ENCODE measurements at regions not wholly inside any gene's neighbourhood (a gene's known extent, or its start where the extent isn't known, plus 50 kb on each side); places are given as distances from the start of the nearest gene placed in this dataset.
A peak's percentile ranks its signal among the peaks of the same experiment; 100 is the strongest.

DNA sequence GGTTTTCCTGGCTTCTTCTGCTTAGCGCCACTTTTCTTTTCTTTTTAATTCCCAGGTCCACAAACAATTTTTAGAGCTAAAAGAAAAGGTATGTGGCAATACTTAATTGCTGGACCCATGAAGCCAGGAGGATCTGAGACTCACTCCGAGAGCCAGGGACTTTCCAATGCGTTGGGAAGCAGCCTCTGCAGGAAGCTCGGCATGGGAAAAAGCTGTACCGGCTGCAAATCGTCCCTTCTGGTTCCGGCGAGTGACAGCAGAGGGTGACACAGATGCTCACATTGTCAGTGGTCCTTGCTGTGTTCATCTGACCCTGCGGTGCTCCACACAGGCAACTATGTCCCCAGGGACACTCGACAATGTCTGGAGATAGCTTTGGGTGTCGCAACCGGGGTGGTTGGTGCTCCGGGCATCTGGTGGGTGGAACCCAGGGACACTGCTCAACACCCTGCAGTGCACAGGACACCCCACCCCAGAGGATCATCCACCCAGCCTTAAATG lies 164.0 kb downstream of the PRKX start:
- TF ChIP-seq SIN3A (IDR thresholded peaks at IDR 0.05; ENCODE audit: borderline replicate concordance, insufficient read depth, low read depth, low read length) (no peak), POLR2AphosphoS5 (IDR thresholded peaks at IDR 0.05; ENCODE audit: low read depth, low read length) (no peak), TCF7L2 (IDR thresholded peaks at IDR 0.05; ENCODE audit: low read depth, low read length) (no peak)
- TF ChIP-seq, protein P1, sequence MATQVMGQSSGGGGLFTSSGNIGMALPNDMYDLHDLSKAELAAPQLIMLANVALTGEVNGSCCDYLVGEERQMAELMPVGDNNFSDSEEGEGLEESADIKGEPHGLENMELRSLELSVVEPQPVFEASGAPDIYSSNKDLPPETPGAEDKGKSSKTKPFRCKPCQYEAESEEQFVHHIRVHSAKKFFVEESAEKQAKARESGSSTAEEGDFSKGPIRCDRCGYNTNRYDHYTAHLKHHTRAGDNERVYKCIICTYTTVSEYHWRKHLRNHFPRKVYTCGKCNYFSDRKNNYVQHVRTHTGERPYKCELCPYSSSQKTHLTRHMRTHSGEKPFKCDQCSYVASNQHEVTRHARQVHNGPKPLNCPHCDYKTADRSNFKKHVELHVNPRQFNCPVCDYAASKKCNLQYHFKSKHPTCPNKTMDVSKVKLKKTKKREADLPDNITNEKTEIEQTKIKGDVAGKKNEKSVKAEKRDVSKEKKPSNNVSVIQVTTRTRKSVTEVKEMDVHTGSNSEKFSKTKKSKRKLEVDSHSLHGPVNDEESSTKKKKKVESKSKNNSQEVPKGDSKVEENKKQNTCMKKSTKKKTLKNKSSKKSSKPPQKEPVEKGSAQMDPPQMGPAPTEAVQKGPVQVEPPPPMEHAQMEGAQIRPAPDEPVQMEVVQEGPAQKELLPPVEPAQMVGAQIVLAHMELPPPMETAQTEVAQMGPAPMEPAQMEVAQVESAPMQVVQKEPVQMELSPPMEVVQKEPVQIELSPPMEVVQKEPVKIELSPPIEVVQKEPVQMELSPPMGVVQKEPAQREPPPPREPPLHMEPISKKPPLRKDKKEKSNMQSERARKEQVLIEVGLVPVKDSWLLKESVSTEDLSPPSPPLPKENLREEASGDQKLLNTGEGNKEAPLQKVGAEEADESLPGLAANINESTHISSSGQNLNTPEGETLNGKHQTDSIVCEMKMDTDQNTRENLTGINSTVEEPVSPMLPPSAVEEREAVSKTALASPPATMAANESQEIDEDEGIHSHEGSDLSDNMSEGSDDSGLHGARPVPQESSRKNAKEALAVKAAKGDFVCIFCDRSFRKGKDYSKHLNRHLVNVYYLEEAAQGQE (IDR thresholded peaks at IDR 0.05; ENCODE audit: insufficient read depth in 1 of 2, low read depth in 2 of 2, low read length in 1 of 2): no peak
- TF ChIP-seq, protein P2, sequence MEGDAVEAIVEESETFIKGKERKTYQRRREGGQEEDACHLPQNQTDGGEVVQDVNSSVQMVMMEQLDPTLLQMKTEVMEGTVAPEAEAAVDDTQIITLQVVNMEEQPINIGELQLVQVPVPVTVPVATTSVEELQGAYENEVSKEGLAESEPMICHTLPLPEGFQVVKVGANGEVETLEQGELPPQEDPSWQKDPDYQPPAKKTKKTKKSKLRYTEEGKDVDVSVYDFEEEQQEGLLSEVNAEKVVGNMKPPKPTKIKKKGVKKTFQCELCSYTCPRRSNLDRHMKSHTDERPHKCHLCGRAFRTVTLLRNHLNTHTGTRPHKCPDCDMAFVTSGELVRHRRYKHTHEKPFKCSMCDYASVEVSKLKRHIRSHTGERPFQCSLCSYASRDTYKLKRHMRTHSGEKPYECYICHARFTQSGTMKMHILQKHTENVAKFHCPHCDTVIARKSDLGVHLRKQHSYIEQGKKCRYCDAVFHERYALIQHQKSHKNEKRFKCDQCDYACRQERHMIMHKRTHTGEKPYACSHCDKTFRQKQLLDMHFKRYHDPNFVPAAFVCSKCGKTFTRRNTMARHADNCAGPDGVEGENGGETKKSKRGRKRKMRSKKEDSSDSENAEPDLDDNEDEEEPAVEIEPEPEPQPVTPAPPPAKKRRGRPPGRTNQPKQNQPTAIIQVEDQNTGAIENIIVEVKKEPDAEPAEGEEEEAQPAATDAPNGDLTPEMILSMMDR (IDR thresholded peaks at IDR 0.05): no peak
- H3K27me3 ChIP-seq (ENCODE audit: control insufficient read depth, insufficient read depth, low read length): no peaks in the 10 kb centered on the region
- ATAC-seq (peak; percentile 89), DNase-seq (ENCODE audit: low read depth, low spot score) (no peak)
- H3K27ac ChIP-seq (ENCODE audit: low read length): peak overlapping the region; percentile 44
- no peaks in the 10 kb centered on the region for H3K4me1 ChIP-seq (ENCODE audit: control insufficient read depth, insufficient read depth, low read length)
- peak overlapping the region; percentile 37 to 55 for H3K4me3 ChIP-seq (ENCODE audit: low read depth in 2 of 2, low read length in 2 of 2)
- no peaks in the 10 kb centered on the region for H3K36me3 ChIP-seq (ENCODE audit: control insufficient read depth, insufficient read depth, low read length)
- no peaks in the 10 kb centered on the region for H3K9me3 ChIP-seq (ENCODE audit: control insufficient read depth, insufficient read depth, low read depth, low read length)
- in situ Hi-C loops (cut with HindIII; ENCODE audit: low pct_unique_long_range_greater_than_20kb, low sequenced_read_pairs): no loop called here
- intact Hi-C loops (cut with micrococcal nuclease; ENCODE audit: unreplicated experiment): no loop called here
- no TSS peak for BruUV-seq (replicated peaks)
- POLR2A ChIA-PET: no interaction called here
- CTCF ChIA-PET: interaction anchor here (0.6 to 0.7 kb wide), 3 partner anchors 42 to 664 kb away, joined by 3 read pairs; no protein-coding TSS in a partner anchor

DNA sequence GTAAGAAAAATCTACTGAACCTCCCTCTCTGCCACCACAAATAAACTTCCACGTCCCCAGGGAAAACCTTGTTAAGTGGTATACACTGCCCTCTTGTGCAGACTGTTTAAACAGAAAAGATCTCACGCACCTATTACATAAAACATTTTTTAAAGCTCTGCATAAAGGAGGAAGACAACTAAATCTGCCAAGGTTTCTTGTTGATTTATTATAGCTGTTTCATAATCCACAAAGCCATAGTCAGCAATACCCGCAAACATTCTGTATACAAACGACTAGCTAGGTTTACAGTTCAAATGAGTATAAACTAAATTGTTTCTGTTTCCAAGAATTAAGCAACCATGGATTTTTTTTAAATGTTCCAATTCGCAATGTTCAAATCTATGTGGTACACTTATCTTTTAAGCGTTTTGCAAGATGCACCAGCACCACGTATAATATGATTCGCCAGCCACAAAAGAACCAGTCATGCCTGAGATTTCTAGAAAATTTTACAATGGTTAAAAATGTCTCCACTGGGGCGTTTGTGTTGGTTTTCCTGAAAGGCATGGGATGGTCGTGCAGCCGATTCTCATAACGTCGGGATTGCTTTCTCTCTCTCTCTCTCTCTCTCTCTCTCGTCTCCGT lies 164.6 kb downstream of the PRKX start:
- no TSS peak for BruUV-seq (replicated peaks)
- POLR2A ChIA-PET: interaction anchor here (0.6 kb wide), 1 partner anchor 224 kb away, joined by 3 read pairs; no protein-coding TSS in a partner anchor
- DNase-seq (ENCODE audit: low read depth, low spot score) (no peak), ATAC-seq (peak; percentile 77)
- Histone ChIP-seq H3K9me3 (ENCODE audit: control insufficient read depth, insufficient read depth, low read depth, low read length) (no peaks in the 10 kb centered on the region), H3K4me1 (ENCODE audit: control insufficient read depth, insufficient read depth, low read length) (no peaks in the 10 kb centered on the region), H3K36me3 (ENCODE audit: control insufficient read depth, insufficient read depth, low read length) (no peaks in the 10 kb centered on the region), H3K27me3 (ENCODE audit: control insufficient read depth, insufficient read depth, low read length) (no peaks in the 10 kb centered on the region), H3K4me3 (ENCODE audit: low read depth in 2 of 2, low read length in 2 of 2) (peak overlapping the region; percentile 37 to 55), H3K27ac (ENCODE audit: low read length) (peak overlapping the region; percentile 44)
- CTCF ChIA-PET: interaction anchor here (0.6 to 0.7 kb wide), 3 partner anchors 43 to 663 kb away, joined by 3 read pairs; no protein-coding TSS in a partner anchor
- intact Hi-C loops (cut with micrococcal nuclease; ENCODE audit: unreplicated experiment): no loop called here
- TF ChIP-seq, protein P2 (IDR thresholded peaks at IDR 0.05): peak; percentile 38; the same call in 1 of the 2 replicates
- TF ChIP-seq SIN3A (IDR thresholded peaks at IDR 0.05; ENCODE audit: borderline replicate concordance, insufficient read depth, low read depth, low read length) (no peak), POLR2AphosphoS5 (IDR thresholded peaks at IDR 0.05; ENCODE audit: low read depth, low read length) (no peak), TCF7L2 (IDR thresholded peaks at IDR 0.05; ENCODE audit: low read depth, low read length) (no peak)
- TF ChIP-seq, protein P1 (IDR thresholded peaks at IDR 0.05; ENCODE audit: insufficient read depth in 1 of 2, low read depth in 2 of 2, low read length in 1 of 2): no peak
- in situ Hi-C loops (cut with HindIII; ENCODE audit: low pct_unique_long_range_greater_than_20kb, low sequenced_read_pairs): no loop called here

Measured in Panc1 (cell line).